ENCODE measurements at regions not wholly inside any gene's neighbourhood (a gene's known extent, or its start where the extent isn't known, plus 50 kb on each side); places are given as distances from the start of the nearest gene placed in this dataset.

GRCh38 chr11:30719371-30719770 lies 133.2 kb upstream of the MPPED2 start (continued):
- no peak for TF ChIP-seq ZBTB33 (IDR thresholded peaks at IDR 0.05)

GRCh38 chr11:30717641-30718040 lies 131.5 kb upstream of the MPPED2 start:
- Histone ChIP-seq H3K9ac (ENCODE audit: low read depth in 1 of 2, low read length in 2 of 2) (no peak overlapping the region), H3K36me3 (ENCODE audit: control insufficient read depth in 4 of 4, insufficient read depth in 3 of 4, low read depth in 1 of 4, low read length in 3 of 4) (no peaks in the 10 kb centered on the region), H3K4me3 (ENCODE audit: low read depth in 1 of 3, low read length in 3 of 3) (no peak overlapping the region), H3K27me3 (ENCODE audit: control insufficient read depth in 4 of 4, insufficient read depth in 4 of 4, low read length in 3 of 4) (no peaks in the 10 kb centered on the region), H3K27ac (ENCODE audit: low read depth in 1 of 2, low read length in 2 of 2) (no peak overlapping the region), H3K9me3 (ENCODE audit: control insufficient read depth in 4 of 4, low read length in 3 of 4) (no peaks in the 10 kb centered on the region), H3K4me1 (ENCODE audit: control insufficient read depth in 4 of 4, insufficient read depth in 4 of 4, low read length in 3 of 4) (no peaks in the 10 kb centered on the region)
- WGBS = 90% methylated on average over 7 of the region's 7 CpGs
- DNase-seq (ENCODE audit: low spot score) = no peak
- no peak for TF ChIP-seq HNF4G (IDR thresholded peaks at IDR 0.05)
- no peak for TF ChIP-seq SP1 (IDR thresholded peaks at IDR 0.05)
- no peak for TF ChIP-seq TAF1 (conservative IDR thresholded peaks at IDR 0.05)
- TF ChIP-seq REST (IDR thresholded peaks at IDR 0.05) = no peak
- no peak for TF ChIP-seq ZBTB33 (IDR thresholded peaks at IDR 0.05)
- TF ChIP-seq ATF3 (IDR thresholded peaks at IDR 0.05) = no peak
- TF ChIP-seq GABPA (IDR thresholded peaks at IDR 0.05 in 1 of 2, conservative IDR thresholded peaks at IDR 0.05 in 1 of 2) = no peak
- no peak for TF ChIP-seq RXRA (IDR thresholded peaks at IDR 0.05)
- TF ChIP-seq RAD21 (IDR thresholded peaks at IDR 0.05) = no peak
- TF ChIP-seq HNF4A (conservative IDR thresholded peaks at IDR 0.05) = no peak
- no peak for TF ChIP-seq YY1 (IDR thresholded peaks at IDR 0.05)
- TF ChIP-seq FOXA1 (IDR thresholded peaks at IDR 0.05) = no peak
- no peak for TF ChIP-seq NR2F2 (IDR thresholded peaks at IDR 0.05)
- TF ChIP-seq JUND (IDR thresholded peaks at IDR 0.05) = no peak
- TF ChIP-seq CTCF (IDR thresholded peaks at IDR 0.05; ENCODE audit: low read depth, low read length, missing input control) = no peak
- no peak for TF ChIP-seq EGR1 (IDR thresholded peaks at IDR 0.05; ENCODE audit: low read depth in 2 of 2)
- no peak for TF ChIP-seq FOXA2 (IDR thresholded peaks at IDR 0.05)
- no peak for TF ChIP-seq MAX (IDR thresholded peaks at IDR 0.05)

All from liver (tissue), 8 donors.